Erythroblast (primary cell): ENCODE measurements at regions not wholly inside any gene's neighbourhood (a gene's known extent, or its start where the extent isn't known, plus 50 kb on each side); places are given as distances from the start of the nearest gene placed in this dataset.

Source experiments
- GATA1 ChIP-seq: IDR thresholded peaks from 2 replicates; pipeline ENCODE4 v1.6.1; 2011; ENCODE audit warnings: low read depth, mild to moderate bottlenecking, control low read depth, low read length, moderate library complexity
- POLR2A ChIP-seq: IDR thresholded peaks from 2 replicates; pipeline ENCODE4 v1.6.1; 2011; ENCODE audit warnings: mild to moderate bottlenecking, low read length

- TF ChIP-seq POLR2A (no peak), GATA1 (no peak)
Observed at GRCh38 chr12:127257366-127257935, 1009.5 kb upstream of the TMEM132C start.
